Left forelimb (tissue), 1 donor: ENCODE measurements at regions not wholly inside any gene's neighbourhood (a gene's known extent, or its start where the extent isn't known, plus 50 kb on each side); places are given as distances from the start of the nearest gene placed in this dataset.

Experiments used
- DNase-seq: peaks from one replicate; pipeline ENCODE4 v3.0.0-alpha.2; 2018; ENCODE audit warnings: low spot score

DNA sequence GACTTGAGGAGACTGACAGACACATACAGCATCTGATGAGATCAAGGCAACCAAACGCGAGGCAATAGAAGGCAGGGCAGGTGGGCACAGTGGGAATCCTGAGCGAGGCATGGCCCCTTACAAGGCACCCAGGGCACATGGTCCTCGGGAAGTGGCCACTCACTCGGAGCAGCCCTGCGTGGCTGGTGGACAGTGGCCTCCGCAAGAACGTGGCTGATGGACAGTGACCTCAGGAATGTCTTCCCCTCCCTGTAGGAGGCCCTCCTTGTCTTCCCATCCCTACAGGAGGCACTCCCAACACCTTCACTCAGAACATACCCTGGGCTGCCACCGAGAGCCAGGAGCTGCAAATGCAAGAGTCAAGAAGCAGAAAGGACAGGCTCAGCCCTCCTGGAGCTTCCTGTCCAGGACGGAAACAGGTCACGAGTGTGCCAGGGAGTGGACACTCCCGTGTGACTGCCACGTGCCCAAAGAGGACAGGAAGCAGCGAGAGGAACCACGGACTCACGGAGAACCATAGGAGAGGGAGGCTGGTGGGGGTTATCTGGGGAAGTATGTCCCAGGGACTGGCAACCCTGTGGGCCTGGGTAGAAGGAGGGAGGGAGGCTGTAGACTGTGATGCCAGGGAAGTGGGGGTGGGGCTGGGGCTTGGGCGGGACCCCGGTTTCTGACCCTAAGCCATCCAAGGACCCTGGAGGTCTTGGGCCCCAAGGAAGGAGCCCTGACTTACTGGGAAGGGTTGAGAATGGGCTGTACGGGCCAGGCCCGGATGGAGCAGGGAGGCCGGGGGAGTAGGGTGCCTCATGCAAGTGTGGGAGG is 321.9 kb upstream of the IRX4 start:
- no peak for DNase-seq

DNA sequence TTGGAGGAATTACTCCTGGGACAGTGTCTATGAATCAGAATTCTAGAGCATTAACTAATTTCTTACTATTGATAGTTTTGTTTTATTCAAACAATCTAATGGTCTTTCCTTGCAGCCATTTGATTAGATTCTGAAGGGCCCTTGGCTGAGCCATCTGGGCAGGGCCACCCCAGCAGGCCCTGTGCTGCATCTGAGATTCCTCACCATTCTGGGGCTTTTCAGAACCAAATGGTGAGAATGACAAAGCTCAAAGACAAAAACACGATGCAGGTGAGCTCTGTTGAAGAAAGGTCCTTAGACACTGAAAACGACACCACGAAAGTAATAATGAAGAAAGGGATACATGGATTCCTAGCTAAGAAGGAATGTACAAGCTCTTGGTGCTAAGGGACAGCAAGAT is 321.0 kb upstream of the IRX4 start:
- no peak for DNase-seq

GRCh38 chr5:2201832-2202231 is 319.1 kb upstream of the IRX4 start:
- no peak for DNase-seq

- no peak for DNase-seq
Observed at GRCh38 chr5:2201421-2201820, 318.7 kb upstream of the IRX4 start.

DNA sequence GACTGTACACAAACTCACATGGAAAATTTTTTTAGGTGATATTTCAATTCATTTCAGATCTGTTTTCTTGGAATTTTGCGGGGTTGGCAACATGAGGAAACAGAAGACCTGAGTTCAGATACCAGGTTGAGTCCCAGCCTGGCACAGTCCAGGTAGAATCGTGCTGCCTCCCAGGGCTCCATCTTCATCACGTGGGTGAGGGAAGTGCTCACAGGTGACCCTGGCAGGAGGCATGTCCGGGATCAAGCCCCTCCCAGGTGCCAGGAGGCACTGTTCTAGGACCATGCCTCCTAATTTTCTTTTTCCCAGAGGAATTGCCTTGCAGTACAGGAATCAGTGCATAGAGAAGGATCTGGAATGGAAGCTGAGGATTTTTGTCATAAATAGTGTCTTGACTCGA is 318.3 kb upstream of the IRX4 start:
- DNase-seq = no peak

DNA sequence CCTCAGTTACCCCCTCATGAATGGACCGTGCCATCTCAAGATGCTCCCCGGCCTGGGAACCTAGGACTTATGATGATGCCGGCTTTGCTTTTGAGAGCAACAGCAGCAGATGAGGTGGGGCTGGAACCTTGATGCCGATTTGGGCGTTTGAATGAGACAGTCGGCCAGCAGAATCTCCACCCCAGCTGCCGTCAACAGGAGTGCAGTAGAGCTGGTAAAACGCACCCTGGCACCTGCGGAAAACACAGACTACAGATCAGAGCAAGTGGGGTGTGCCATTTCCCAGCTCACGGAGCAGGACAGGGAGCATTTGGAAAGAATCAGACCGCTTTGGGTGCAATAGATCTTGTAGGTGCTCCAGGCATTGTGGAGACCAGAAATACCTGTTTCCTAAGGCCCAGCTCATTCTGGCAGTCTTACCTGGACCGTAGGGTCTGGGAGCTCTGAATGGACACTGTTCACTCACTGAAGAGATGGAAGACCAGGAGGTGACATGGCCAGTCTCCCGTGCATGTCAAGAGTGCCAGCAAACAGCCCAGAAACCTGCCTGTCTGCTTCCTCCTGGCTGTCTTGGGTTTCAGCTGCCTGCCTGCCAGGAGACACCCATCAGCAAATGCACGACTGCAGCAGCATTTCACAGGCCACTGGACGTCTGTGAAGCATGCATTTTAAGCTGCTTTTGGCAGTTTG is 317.7 kb upstream of the IRX4 start:
- DNase-seq = no peak

- no peak for DNase-seq
Observed at GRCh38 chr5:2199697-2200096, 317.0 kb upstream of the IRX4 start.

DNA sequence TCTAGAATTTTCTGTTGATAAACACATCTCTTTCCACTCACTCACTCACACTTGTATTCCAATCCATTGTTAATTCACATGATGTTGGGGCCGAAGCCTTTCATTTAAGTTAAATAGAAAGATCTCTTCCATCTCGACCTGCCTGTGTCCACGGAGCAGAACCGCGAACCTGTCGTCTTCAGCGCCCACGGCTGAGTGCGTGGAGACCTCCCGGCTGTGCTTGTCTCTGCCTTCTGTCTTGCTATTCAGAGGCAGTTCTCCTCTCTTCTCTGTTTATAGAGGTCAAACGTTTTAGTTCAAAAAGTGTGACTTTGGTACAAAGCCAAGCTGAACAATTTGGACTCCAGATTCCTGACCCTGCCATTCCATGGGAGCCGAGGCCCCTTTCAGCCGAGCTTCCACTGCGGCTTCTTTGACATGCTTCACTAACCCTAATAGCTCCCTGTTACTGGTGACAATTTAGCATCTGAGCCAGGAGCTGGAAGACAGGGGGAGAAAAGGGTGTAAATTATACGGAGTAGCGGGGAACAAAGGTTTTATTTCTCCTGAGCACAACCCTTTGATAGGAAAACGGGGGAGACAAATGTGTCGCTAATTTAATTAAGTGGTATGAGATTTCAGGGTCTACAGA is 314.4 kb upstream of the IRX4 start:
- DNase-seq = no peak

GRCh38 chr5:2196416-2196815 is 313.7 kb upstream of the IRX4 start:
- no peak for DNase-seq

DNA sequence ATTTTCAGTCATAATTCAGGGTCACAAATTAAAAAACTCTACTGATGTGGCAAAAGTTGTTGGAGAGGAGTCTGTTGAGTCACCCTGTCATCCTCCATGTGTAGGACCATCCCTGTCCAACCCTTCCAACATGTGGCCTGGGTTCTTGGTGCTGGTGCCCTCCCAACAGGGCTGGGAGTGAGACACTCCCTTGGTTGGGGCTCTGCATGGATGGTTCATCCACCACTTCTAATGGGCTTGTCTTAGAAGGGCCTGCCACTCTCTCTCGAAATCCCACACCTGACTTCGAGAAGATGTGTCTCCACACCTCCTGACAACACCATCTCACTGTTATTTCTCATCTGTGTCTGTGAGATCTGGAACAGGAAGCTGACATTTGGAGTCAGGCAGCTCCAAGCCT is 312.2 kb upstream of the IRX4 start:
- DNase-seq = no peak

GRCh38 chr5:2194236-2194555 is 311.5 kb upstream of the IRX4 start:
- no peak for DNase-seq

- no peak for DNase-seq
Observed at GRCh38 chr5:2193542-2194235, 311.0 kb upstream of the IRX4 start.

GRCh38 chr5:2193142-2193541 is 310.4 kb upstream of the IRX4 start:
- no peak for DNase-seq

- DNase-seq = no peak
Observed at GRCh38 chr5:2192496-2192895, 309.8 kb upstream of the IRX4 start.

DNA sequence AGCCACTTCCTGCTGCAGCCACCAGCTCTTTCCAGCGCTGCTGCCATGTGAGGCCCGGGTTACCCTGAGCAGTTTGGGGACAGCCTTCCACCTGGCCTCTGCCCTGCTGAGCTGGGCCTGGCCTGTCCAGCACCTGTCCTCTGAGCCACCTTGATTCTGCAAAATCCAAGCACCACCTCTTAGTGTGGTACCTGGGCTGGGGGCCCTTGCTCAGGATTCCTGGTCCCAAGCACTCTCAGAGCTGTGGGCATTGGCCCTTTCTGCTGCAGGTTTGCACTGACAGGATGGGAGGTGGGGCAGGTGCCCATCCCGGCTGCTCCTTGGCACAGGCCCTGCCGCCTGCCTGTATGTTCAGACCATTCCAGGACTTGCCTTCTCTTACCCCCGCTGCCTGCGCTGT is 309.2 kb upstream of the IRX4 start:
- DNase-seq = no peak

GRCh38 chr5:2190549-2190948 is 307.8 kb upstream of the IRX4 start:
- no peak for DNase-seq

- no peak for DNase-seq
Observed at GRCh38 chr5:2188661-2189060, 305.9 kb upstream of the IRX4 start.

- DNase-seq = no peak
Observed at GRCh38 chr5:2188137-2188536, 305.4 kb upstream of the IRX4 start.

DNA sequence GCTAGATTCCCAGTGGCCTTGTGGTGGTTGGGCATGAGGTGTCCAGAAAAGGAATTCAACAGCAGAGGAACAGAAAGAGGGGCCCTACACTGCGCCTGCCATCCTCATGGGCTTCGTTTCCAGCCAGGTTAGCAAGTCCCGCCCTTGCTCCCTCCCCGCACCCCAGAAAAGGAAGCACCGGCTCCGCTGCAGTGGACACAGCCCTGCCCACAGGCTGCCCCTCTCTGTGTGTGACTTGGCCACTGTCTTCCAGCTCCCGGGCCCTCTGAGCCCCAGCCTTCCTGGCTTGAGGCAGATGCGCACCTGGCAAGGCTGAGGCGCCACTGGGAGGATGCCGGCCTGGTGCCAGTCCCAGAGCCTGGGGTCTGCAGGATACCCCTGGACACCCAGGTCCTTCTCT is 305.0 kb upstream of the IRX4 start:
- no peak for DNase-seq

GRCh38 chr5:2187156-2187555 is 304.4 kb upstream of the IRX4 start:
- no peak for DNase-seq

GRCh38 chr5:2186472-2187015 is 303.8 kb upstream of the IRX4 start:
- no peak for DNase-seq

DNA sequence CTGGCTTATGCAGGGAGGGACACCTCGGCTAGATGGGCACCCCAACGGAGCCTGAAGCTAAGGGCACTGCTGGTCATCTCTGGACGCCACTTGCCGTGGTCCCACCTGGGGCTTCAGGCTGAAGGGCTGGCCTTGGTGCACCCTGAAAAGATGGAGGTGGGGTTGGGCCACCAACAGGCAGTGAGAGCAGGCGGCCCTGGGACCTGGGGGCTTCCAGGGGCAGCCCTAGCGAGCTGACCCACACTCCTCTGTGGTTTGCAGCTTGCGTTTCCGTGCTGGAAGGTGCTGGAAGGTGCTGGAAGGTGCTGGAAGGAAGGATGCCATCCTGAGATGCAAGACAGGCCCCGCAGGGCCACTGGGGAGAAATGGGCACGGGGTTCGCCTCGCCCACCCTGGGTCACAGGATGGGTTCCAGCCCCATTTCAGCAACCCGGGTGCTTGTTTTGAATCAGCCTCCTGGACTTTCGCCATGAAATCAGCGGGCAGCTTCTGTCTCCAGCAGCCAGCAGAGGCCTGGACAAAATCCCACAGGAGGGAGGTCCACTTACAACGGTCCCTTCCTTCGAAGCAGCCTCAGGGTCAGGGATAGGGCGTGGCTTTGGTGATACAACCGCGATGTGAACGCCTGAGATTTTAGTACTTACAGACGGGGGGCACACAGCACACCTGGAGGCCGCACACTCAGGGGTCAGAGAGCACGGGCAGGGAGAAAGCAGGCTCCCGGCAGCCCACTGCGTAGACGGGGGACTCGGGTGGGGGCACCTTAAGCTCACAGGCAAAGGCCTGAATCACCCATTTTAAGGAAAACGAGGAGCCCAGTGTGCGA is 303.1 kb upstream of the IRX4 start:
- no peak for DNase-seq
